ENCODE measurements at regions not wholly inside any gene's neighbourhood (a gene's known extent, or its start where the extent isn't known, plus 50 kb on each side); places are given as distances from the start of the nearest gene placed in this dataset.

- H3K27ac ChIP-seq (ENCODE audit: low read length), result no peak overlapping the region
- no peaks in the 10 kb centered on the region for H3K4me1 ChIP-seq (ENCODE audit: low read length)
These were observed 1930.8 kb downstream of the C4orf33 start for GRCh38 chr4:131026771-131027170.

GRCh38 chr4:131044368-131044767, 1948.4 kb downstream of the C4orf33 start:
- no peak overlapping the region for H3K4me2 ChIP-seq (ENCODE audit: low read length)
- no peaks in the 10 kb centered on the region for H3K9me3 ChIP-seq (ENCODE audit: insufficient read depth, low read length)
- H3K27ac ChIP-seq (ENCODE audit: low read length), result no peak overlapping the region
- no peaks in the 10 kb centered on the region for H3K27me3 ChIP-seq (ENCODE audit: low read depth, low read length)
- no peaks in the 10 kb centered on the region for H3K79me2 ChIP-seq (ENCODE audit: low read length)
- H4K20me1 ChIP-seq (ENCODE audit: insufficient read depth, low read length), result no peaks in the 10 kb centered on the region
- H3K4me3 ChIP-seq (ENCODE audit: low read length), result no peak overlapping the region
- no peaks in the 10 kb centered on the region for H3K36me3 ChIP-seq (replicated peaks; ENCODE audit: low read depth, low read length)
- no peak overlapping the region for H3K9ac ChIP-seq (ENCODE audit: low read length)
- H3K4me1 ChIP-seq (ENCODE audit: low read length), result no peaks in the 10 kb centered on the region
- TF ChIP-seq CTCF (IDR thresholded peaks at IDR 0.05; ENCODE audit: low read depth, low read length) (no peak), EZH2phosphoT487 (IDR thresholded peaks at IDR 0.05; ENCODE audit: low read depth) (no peak)
- H2AFZ ChIP-seq (ENCODE audit: low read depth, low read length), result no peak overlapping the region

More at GRCh38 chr4:131026771-131027170, 1930.8 kb downstream of the C4orf33 start:
- Histone ChIP-seq H4K20me1 (ENCODE audit: insufficient read depth, low read length) (no peaks in the 10 kb centered on the region), H3K4me3 (ENCODE audit: low read length) (no peak overlapping the region), H3K9me3 (ENCODE audit: insufficient read depth, low read length) (no peaks in the 10 kb centered on the region), H3K27me3 (ENCODE audit: low read depth, low read length) (no peaks in the 10 kb centered on the region), H3K4me2 (ENCODE audit: low read length) (no peak overlapping the region), H3K9ac (ENCODE audit: low read length) (no peak overlapping the region), H3K79me2 (ENCODE audit: low read length) (no peaks in the 10 kb centered on the region), H3K36me3 (replicated peaks; ENCODE audit: low read depth, low read length) (no peaks in the 10 kb centered on the region), H2AFZ (ENCODE audit: low read depth, low read length) (no peak overlapping the region)
- no peak for TF ChIP-seq EZH2phosphoT487 (IDR thresholded peaks at IDR 0.05; ENCODE audit: low read depth)
- TF ChIP-seq CTCF (IDR thresholded peaks at IDR 0.05; ENCODE audit: low read depth, low read length), result no peak

GRCh38 chr4:131046821-131047220, 1950.9 kb downstream of the C4orf33 start:
- H3K9ac ChIP-seq (ENCODE audit: low read length), result no peak overlapping the region
- H3K9me3 ChIP-seq (ENCODE audit: insufficient read depth, low read length), result no peaks in the 10 kb centered on the region
- no peak overlapping the region for H3K4me3 ChIP-seq (ENCODE audit: low read length)
- H3K36me3 ChIP-seq (replicated peaks; ENCODE audit: low read depth, low read length), result no peaks in the 10 kb centered on the region
- H4K20me1 ChIP-seq (ENCODE audit: insufficient read depth, low read length), result no peaks in the 10 kb centered on the region
- H3K79me2 ChIP-seq (ENCODE audit: low read length), result no peaks in the 10 kb centered on the region
- no peak overlapping the region for H3K27ac ChIP-seq (ENCODE audit: low read length)
- H3K4me2 ChIP-seq (ENCODE audit: low read length), result no peak overlapping the region
- no peak overlapping the region for H2AFZ ChIP-seq (ENCODE audit: low read depth, low read length)
- TF ChIP-seq EZH2phosphoT487 (IDR thresholded peaks at IDR 0.05; ENCODE audit: low read depth), result no peak
- H3K27me3 ChIP-seq (ENCODE audit: low read depth, low read length), result no peaks in the 10 kb centered on the region
- no peaks in the 10 kb centered on the region for H3K4me1 ChIP-seq (ENCODE audit: low read length)

GRCh38 chr4:131052646-131053045, 1956.7 kb downstream of the C4orf33 start:
- no peaks in the 10 kb centered on the region for H3K27me3 ChIP-seq (ENCODE audit: low read depth, low read length)
- no peaks in the 10 kb centered on the region for H3K36me3 ChIP-seq (replicated peaks; ENCODE audit: low read depth, low read length)
- H3K27ac ChIP-seq (ENCODE audit: low read length), result no peak overlapping the region
- H3K79me2 ChIP-seq (ENCODE audit: low read length), result no peaks in the 10 kb centered on the region
- no peak overlapping the region for H2AFZ ChIP-seq (ENCODE audit: low read depth, low read length)
- H3K4me1 ChIP-seq (ENCODE audit: low read length), result no peaks in the 10 kb centered on the region
- no peaks in the 10 kb centered on the region for H3K9me3 ChIP-seq (ENCODE audit: insufficient read depth, low read length)
- H3K4me2 ChIP-seq (ENCODE audit: low read length), result no peak overlapping the region
- H3K4me3 ChIP-seq (ENCODE audit: low read length), result no peak overlapping the region
- H4K20me1 ChIP-seq (ENCODE audit: insufficient read depth, low read length), result no peaks in the 10 kb centered on the region
- TF ChIP-seq EZH2phosphoT487 (IDR thresholded peaks at IDR 0.05; ENCODE audit: low read depth), result no peak
- no peak for TF ChIP-seq CTCF (IDR thresholded peaks at IDR 0.05; ENCODE audit: low read depth, low read length)
- no peak overlapping the region for H3K9ac ChIP-seq (ENCODE audit: low read length)

All from OCI-LY3 (cell line).